Vagina (tissue), 2 donors: ENCODE measurements at regions not wholly inside any gene's neighbourhood (a gene's known extent, or its start where the extent isn't known, plus 50 kb on each side); places are given as distances from the start of the nearest gene placed in this dataset.

ENCODE experiments used
- CTCF ChIP-seq, 3 experiments: fragments of 450-650 bp in 2 of 3; fragments of 200-600 bp in 1 of 3; sonication (generic) in 1 of 3; IDR thresholded peaks; one replicate each; pipeline ENCODE4 v1.5.1; 2017 to 2019; ENCODE audit warnings: antibody characterized with exemption in 3 of 3, mild to moderate bottlenecking in 2 of 3, moderate library complexity in 2 of 3
- POLR2A ChIP-seq, 2 donors: fragments of 450-650 bp; IDR thresholded peaks; one replicate each; pipeline ENCODE4 v1.6.1; 2017; ENCODE audit warnings: antibody characterized with exemption in 2 of 2, mild to moderate bottlenecking in 2 of 2, moderate library complexity in 2 of 2
- POLR2AphosphoS5 ChIP-seq, 2 donors: sonication (generic); formaldehyde crosslinking; IDR thresholded peaks; one replicate each; pipeline ENCODE4 v1.9.0; 2017; ENCODE audit warnings: antibody characterized with exemption in 2 of 2, mild to moderate bottlenecking in 2 of 2, low read depth in 1 of 2; ENCODE audit not compliant: insufficient read depth in 1 of 2

GRCh38 chr6:19525673-19526072 is 311.5 kb upstream of the ID4 start:
- TF ChIP-seq POLR2A (IDR thresholded peaks at IDR 0.05) (no peak), POLR2AphosphoS5 (IDR thresholded peaks at IDR 0.05; ENCODE audit: insufficient read depth in 1 of 2, low read depth in 1 of 2) (no peak), CTCF (IDR thresholded peaks at IDR 0.05) (no peak)
